Activated naive CD8-positive, alpha-beta T cell treated with anti-CD3 and anti-CD28 coated beads, Interleukin-2, amount 10 ng/mL, durations not matched to agents 7 days and 5 days (primary cell): ENCODE measurements at regions not wholly inside any gene's neighbourhood (a gene's known extent, or its start where the extent isn't known, plus 50 kb on each side); places are given as distances from the start of the nearest gene placed in this dataset.

Source experiments
- ATAC-seq: fragments of 150-1000 bp; cut with Tn5 transposase; one replicate; pipeline ENCODE4 v1.10.0; 2021; ENCODE audit warnings: low read depth, moderate library complexity
- POLR2A ChIA-PET: fragments of 350-600 bp; sonication (Branson Sonifier 250); formaldehyde crosslinking; loops from one replicate; lab custom pipeline; 2021; ENCODE audit warnings: antibody characterized with exemption; lab: Charles Lee
- DNase-seq: peaks from one replicate; pipeline ENCODE4 v3.0.0; 2021
- H3K27ac Mint-ChIP-seq: one replicate; pipeline ENCODE4 v1.8.0; 2022; ENCODE audit warnings: mild to moderate bottlenecking, mixed read lengths
- H3K27me3 Mint-ChIP-seq: one replicate; pipeline ENCODE4 v1.8.0; 2022; ENCODE audit warnings: mild to moderate bottlenecking, moderate library complexity, mixed read lengths
- H3K36me3 Mint-ChIP-seq: one replicate; pipeline ENCODE4 v1.8.0; 2021; ENCODE audit warnings: mild to moderate bottlenecking, mixed read lengths
- H3K4me1 Mint-ChIP-seq: one replicate; pipeline ENCODE4 v1.8.0; 2021; ENCODE audit warnings: mixed read lengths
- H3K4me3 Mint-ChIP-seq: one replicate; pipeline ENCODE4 v1.8.0; 2022; ENCODE audit warnings: mild to moderate bottlenecking, moderate library complexity, mixed read lengths
- H3K9me3 Mint-ChIP-seq: one replicate; pipeline ENCODE4 v1.8.0; 2021; ENCODE audit warnings: mixed read lengths

DNA sequence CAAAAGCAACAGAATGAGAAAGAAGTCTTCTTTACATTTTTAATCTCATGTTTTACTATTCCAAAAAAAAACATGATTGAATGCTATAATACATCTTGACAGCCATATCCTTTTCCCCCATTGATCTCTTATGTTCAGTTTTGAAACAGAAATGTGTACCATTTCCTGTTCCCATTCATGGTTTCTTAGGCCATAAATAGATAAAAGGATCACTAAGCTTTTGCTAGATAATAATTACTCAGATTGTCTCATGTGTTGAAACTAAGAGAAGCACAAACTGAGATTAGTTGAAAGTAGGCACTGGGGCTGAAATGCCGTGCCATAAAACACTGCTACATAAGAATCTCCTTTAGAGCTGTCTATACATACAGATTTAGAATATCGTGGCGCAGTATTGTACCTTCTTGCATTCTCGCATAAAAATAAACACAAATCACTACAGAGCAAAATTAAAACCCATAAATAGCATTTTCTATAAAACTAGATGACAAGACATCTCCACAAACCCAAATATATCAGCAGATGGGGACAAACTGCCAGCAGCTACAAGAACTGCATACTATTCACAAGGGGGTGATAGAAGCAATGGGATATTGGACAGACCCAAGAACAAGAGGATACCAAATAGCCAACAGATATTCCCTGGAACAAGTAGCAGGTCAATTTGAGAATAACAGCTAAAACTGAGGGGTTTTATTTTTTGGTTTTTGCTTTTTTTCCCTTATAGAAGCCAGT is 405.3 kb upstream of the PRMT6 start:
- Mint-ChIP-seq H3K4me1 (no peaks in the 10 kb centered on the region), H3K9me3 (peaks cover 2% of the 10 kb centered on the region), H3K27ac (no peak overlapping the region), H3K27me3 (no peaks in the 10 kb centered on the region), H3K4me3 (no peak overlapping the region), H3K36me3 (no peaks in the 10 kb centered on the region)
- POLR2A ChIA-PET = no interaction called here
- no peak for DNase-seq
- ATAC-seq = no peak

DNA sequence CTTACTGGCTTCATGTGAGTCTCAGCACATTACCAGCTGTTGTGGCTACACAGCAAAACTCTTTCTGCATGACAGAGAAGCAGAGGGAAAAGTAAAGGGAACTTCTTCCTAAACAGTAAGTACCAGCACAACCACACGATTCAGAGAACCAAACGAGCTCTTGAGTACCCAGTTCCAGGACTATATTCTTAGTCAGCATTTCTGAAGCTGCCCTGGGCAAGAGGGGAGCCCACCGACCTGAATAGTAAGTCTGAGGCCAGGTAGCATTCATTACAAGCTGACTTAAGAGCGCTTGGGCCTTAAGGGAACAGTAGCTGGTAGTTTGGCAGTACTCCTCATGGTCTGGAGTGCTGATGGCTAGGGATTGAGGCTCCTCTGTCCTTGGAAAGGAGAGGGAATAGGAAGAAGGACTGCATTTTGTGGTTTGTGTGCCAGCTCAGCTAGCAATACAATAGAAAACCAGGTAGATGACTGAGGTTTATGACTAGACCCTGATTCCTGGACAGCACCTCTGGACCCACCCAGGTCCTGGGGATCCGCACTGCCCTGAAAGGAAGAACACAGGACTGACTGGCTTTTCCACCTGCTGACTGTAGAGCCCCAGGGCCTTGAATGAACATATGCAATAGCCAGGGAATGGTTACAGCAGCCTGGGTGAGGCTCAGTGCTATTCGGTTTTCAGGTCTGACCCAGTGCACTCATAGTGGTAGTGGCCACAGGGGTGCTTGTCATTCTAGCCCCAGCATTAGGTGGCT is 396.8 kb upstream of the PRMT6 start:
- Mint-ChIP-seq H3K4me3 (no peak overlapping the region), H3K9me3 (peaks cover 6% of the 10 kb centered on the region), H3K4me1 (no peaks in the 10 kb centered on the region), H3K27me3 (no peaks in the 10 kb centered on the region), H3K36me3 (no peaks in the 10 kb centered on the region), H3K27ac (no peak overlapping the region)
- DNase-seq = no peak
- POLR2A ChIA-PET = no interaction called here
- no peak for ATAC-seq

DNA sequence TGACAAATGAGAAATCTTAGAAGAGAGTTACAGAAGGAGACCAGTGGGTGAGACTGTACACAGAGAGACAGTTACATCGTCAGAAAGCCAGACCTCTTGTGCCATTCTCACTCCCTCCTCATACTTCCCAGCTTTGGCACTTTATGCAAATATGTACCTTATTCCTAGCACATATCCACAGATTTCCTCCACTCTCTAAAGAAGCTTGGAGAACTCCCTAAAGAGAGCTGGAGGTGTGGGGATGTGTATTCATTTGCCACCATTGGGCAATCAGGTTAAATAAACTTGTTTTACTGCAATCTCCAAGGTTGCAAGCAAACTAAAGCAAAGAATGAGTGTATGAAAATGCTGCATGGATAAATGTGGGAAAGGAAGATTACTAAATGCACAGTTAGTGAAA is 380.9 kb upstream of the PRMT6 start:
- no peaks in the 10 kb centered on the region for H3K36me3 Mint-ChIP-seq
- POLR2A ChIA-PET = no interaction called here
- no peaks in the 10 kb centered on the region for H3K4me1 Mint-ChIP-seq
- no peak overlapping the region for H3K27ac Mint-ChIP-seq
- no peak for DNase-seq
- H3K27me3 Mint-ChIP-seq = no peaks in the 10 kb centered on the region
- no peak overlapping the region for H3K4me3 Mint-ChIP-seq
- peaks cover 4% of the 10 kb centered on the region for H3K9me3 Mint-ChIP-seq
- no peak for ATAC-seq

DNA sequence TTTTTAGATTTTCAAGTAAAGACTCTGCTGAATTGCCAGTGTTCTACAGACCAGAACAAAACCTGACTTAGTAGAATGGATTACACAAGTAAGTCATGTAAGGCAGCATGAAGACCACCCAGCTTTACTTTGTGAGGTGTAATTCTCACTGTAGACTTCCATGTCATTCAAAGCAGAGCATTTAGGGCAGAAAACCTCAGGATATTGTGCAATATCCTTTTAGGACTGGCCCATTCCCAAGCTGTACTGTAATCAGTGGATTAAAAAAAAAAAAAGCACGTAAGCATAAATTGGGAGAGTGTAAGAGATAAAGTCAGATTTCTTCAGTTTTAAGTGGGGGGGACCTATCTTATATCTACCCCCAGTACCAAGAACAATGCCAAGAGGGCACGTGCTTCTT is 380.5 kb upstream of the PRMT6 start:
- POLR2A ChIA-PET = no interaction called here
- Mint-ChIP-seq H3K27ac (no peak overlapping the region), H3K36me3 (no peaks in the 10 kb centered on the region), H3K4me1 (no peaks in the 10 kb centered on the region), H3K27me3 (no peaks in the 10 kb centered on the region), H3K9me3 (peaks cover 4% of the 10 kb centered on the region), H3K4me3 (no peak overlapping the region)
- no peak for DNase-seq
- ATAC-seq = no peak

DNA sequence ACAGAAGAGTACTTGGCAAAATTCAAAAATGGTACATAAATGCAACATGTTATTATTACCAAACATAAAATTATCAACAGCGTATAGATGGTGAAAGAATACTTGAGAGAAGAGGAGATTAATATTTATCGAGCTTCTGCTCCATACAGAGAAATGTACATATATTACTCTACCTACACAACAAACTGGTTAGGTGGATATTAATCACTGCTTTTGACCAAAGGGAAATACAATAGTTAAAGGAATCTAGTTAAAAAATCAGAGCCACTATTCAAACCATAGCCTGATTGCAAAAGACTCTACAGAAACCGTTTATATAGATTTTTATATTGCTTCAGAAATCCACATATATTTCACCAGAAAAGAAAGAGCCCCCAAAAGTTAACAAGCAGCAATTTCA is 379.3 kb upstream of the PRMT6 start:
- no peak overlapping the region for H3K4me3 Mint-ChIP-seq
- no peaks in the 10 kb centered on the region for H3K4me1 Mint-ChIP-seq
- DNase-seq (no peak), ATAC-seq (no peak)
- POLR2A ChIA-PET = no interaction called here
- H3K9me3 Mint-ChIP-seq = peaks cover 6% of the 10 kb centered on the region
- no peaks in the 10 kb centered on the region for H3K27me3 Mint-ChIP-seq
- no peaks in the 10 kb centered on the region for H3K36me3 Mint-ChIP-seq
- H3K27ac Mint-ChIP-seq = no peak overlapping the region

DNA sequence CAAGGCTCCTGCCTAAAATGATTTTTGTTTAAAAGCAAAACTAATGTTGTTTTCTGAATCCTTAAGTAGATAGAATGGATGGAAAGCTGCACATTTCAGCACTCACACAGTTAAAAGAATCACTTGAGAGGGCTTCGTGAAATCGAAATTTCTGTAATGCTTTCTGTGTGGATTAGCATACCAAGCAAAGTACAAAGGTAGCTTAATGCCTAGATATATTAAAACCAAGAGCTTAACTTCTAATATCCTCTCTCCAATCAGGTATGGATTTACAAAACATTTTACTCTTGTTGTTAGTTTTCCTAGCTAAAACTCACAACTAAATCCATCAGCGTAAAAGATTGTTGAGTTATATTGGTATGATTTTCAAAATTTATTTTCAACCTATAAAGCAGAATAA is 378.8 kb upstream of the PRMT6 start:
- no peaks in the 10 kb centered on the region for H3K27me3 Mint-ChIP-seq
- ATAC-seq = no peak
- no peak overlapping the region for H3K4me3 Mint-ChIP-seq
- H3K9me3 Mint-ChIP-seq = peaks cover 7% of the 10 kb centered on the region
- no peak for DNase-seq
- H3K36me3 Mint-ChIP-seq = no peaks in the 10 kb centered on the region
- POLR2A ChIA-PET = no interaction called here
- no peak overlapping the region for H3K27ac Mint-ChIP-seq
- no peaks in the 10 kb centered on the region for H3K4me1 Mint-ChIP-seq

DNA sequence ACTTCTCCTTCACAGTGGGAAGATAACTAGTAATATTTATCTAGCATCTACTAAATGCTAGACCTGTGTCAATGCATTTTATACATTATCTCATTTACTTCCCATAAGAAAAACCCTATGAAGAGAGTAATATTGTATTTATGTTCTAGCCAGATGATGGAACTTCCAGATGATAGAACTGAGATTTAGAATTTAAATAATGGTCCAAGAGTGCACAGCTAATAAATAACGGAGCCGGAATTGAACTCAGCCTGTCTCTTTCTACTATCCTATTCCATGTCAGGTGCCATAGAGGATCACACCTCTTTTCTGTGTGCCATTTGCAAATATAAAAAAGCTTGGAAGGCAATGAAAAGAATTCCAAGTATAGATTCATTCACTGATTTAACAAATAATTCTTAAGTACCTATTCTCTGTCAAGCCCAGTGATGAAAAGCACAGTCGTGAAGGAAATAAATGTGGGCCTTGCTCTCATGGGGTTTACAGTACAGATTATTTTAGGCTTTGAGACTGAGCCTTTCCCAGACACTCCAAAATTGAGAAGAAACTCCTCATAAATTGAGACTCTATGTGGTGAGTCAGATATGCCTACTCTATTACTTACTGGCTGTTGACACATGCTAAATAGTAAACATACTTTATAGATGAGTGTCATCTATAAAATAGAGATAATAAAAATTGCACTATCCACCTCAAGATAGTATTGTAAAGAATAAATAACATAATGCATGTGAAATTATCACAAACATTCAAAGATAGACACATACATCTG is 378.0 kb upstream of the PRMT6 start:
- ATAC-seq (no peak), DNase-seq (no peak)
- no peak overlapping the region for H3K4me3 Mint-ChIP-seq
- H3K9me3 Mint-ChIP-seq = peaks cover 7% of the 10 kb centered on the region
- H3K36me3 Mint-ChIP-seq = no peaks in the 10 kb centered on the region
- POLR2A ChIA-PET = no interaction called here
- H3K4me1 Mint-ChIP-seq = no peaks in the 10 kb centered on the region
- no peak overlapping the region for H3K27ac Mint-ChIP-seq
- H3K27me3 Mint-ChIP-seq = no peaks in the 10 kb centered on the region

DNA sequence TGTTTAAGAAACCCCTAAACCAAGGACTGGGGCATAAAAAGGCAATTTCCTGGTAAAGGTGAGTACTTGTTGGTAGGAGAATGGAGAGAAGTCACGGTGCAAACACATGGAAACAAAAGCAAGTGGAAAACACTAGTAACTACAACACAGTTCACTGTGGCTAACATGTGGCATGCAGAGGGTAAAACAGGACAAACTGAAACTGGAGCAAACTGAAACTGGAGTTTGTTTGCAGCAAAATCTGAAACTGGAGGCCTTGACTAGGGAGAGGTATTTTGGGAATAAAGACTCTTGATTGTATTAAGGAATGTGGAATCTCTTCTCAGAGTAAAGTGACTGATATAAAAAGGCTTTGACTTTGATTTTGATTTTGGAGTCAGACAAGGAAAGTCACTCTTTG is 376.3 kb upstream of the PRMT6 start:
- Mint-ChIP-seq H3K36me3 (no peaks in the 10 kb centered on the region), H3K9me3 (peaks cover 10% of the 10 kb centered on the region), H3K4me3 (no peak overlapping the region), H3K27me3 (no peaks in the 10 kb centered on the region), H3K4me1 (no peaks in the 10 kb centered on the region), H3K27ac (no peak overlapping the region)
- POLR2A ChIA-PET = no interaction called here
- no peak for ATAC-seq
- DNase-seq = no peak

DNA sequence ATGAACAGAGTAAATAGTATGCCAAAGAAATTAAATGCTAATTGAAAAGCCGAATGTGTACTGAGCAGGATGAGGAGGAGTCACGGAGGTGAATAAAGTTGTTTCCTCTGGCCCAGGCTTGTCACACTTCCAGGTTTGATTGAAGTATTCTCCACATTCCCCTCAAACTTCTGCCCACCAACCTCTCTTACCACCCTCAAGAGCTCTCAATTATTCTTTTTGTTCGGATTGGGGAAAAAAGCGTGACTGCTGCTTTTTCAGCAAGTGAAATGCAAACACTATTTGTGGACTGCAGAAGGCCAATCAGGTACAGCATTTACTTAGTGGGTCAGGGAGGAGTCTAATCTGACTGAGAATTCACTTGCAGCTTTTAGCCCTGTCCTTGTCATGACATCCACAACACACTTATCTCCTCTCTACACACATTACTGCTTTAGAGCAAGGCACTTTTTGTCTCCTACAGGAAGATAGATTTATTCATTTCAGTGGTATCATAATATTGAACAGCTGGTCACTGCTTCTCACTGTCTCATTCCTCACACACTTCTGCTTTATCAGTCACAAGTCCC is 375.6 kb upstream of the PRMT6 start:
- no peaks in the 10 kb centered on the region for H3K4me1 Mint-ChIP-seq
- H3K27me3 Mint-ChIP-seq = no peaks in the 10 kb centered on the region
- ATAC-seq = no peak
- H3K27ac Mint-ChIP-seq = no peak overlapping the region
- H3K4me3 Mint-ChIP-seq = no peak overlapping the region
- no peaks in the 10 kb centered on the region for H3K36me3 Mint-ChIP-seq
- POLR2A ChIA-PET = no interaction called here
- peaks cover 10% of the 10 kb centered on the region for H3K9me3 Mint-ChIP-seq
- no peak for DNase-seq

DNA sequence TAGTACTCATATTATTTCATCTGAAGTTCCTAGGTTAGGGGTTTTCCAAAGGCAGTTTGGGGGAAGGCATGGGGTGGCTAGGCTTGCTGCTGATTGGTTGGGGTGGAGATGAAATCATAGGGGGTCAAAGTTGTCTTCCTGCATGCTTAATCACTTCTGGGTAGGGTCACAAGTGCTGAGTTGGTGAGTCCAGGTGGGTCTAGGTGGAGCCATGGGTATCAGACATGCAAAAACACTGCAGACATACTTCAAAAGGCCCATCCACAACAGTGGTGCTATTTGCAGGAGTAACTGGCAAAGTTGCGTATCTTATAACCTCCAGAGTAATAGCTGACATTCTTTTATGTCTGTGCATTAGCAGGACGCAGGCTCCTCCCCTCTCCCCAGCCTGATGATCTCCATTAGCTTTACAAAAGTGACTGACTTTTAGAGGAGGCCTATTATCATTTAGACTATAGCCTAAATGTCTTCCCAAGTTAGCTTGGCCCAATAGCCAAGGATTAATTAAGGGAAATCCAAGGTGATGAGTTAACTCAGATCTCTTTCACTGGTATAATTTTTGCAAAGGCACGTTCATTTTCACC is 374.4 kb upstream of the PRMT6 start:
- POLR2A ChIA-PET = no interaction called here
- H3K27me3 Mint-ChIP-seq = no peaks in the 10 kb centered on the region
- H3K36me3 Mint-ChIP-seq = no peaks in the 10 kb centered on the region
- H3K4me1 Mint-ChIP-seq = no peaks in the 10 kb centered on the region
- H3K27ac Mint-ChIP-seq = no peak overlapping the region
- DNase-seq (no peak), ATAC-seq (no peak)
- H3K9me3 Mint-ChIP-seq = peaks cover 10% of the 10 kb centered on the region
- H3K4me3 Mint-ChIP-seq = no peak overlapping the region

DNA sequence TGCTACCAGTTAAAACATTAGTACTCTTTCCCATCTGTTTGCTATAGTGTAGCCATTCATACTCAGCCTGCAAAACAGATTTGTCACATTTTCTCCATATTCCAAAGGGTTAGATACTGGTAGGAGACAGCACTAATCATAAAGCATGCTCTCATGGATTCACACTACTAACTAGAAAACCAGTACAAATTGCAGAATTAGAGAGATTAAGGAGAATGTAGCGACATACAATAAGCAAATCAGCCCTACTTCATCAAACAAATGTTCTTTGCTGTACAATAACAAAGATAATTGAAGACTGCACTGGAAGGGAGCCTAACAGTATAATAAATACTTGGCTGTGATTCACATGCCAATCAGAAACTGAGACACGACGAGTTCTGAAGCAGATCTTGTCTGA is 368.0 kb upstream of the PRMT6 start:
- Mint-ChIP-seq H3K36me3 (no peaks in the 10 kb centered on the region), H3K4me1 (no peaks in the 10 kb centered on the region), H3K9me3 (peaks cover 4% of the 10 kb centered on the region), H3K4me3 (no peak overlapping the region), H3K27me3 (no peaks in the 10 kb centered on the region), H3K27ac (no peak overlapping the region)
- DNase-seq (no peak), ATAC-seq (no peak)
- POLR2A ChIA-PET = no interaction called here

DNA sequence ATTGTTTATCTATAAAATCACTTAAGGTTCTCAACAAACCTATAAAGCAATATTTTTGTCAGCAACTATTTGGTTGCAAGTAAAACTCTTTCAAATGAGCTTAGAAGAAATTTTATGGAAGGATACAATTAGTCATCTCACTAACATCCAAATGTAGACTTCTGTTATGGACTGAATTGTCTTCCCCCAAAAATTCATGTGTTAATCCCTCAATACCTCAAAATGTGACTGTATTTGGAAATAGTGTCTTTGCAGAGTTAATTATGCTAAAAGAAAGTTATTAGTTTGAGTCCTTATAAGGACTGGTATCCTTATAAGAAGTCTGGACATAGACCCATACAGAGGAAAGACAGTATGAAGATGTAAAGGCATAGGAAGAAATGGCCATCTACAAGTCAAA is 357.8 kb upstream of the PRMT6 start:
- Mint-ChIP-seq H3K4me3 (no peak overlapping the region), H3K27ac (no peak overlapping the region), H3K4me1 (no peaks in the 10 kb centered on the region), H3K27me3 (no peaks in the 10 kb centered on the region), H3K36me3 (no peaks in the 10 kb centered on the region), H3K9me3 (no peaks in the 10 kb centered on the region)
- POLR2A ChIA-PET = no interaction called here
- ATAC-seq (no peak), DNase-seq (no peak)

DNA sequence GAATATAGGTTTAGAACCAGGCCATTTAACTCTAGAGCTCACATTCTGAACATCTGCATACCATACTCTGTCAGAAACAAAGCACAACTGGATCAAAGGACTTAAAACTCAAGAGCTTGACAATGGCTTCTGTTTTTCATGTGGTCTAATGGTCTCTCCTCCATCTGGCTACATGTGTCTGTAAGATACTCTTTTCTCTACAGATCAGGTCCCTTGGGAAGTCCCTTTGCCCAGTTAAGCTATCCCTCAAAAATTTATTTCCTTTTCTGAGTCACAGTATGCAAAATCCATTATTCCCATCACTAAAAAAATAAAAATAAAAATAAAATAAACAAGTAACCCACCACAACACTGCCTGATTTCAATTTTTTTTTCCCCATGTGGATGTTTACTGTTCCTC is 357.0 kb upstream of the PRMT6 start:
- Mint-ChIP-seq H3K36me3 (no peaks in the 10 kb centered on the region), H3K4me3 (no peak overlapping the region), H3K27ac (no peak overlapping the region), H3K9me3 (no peaks in the 10 kb centered on the region), H3K27me3 (no peaks in the 10 kb centered on the region), H3K4me1 (no peaks in the 10 kb centered on the region)
- POLR2A ChIA-PET = no interaction called here
- DNase-seq = no peak
- ATAC-seq = no peak
